ENCODE measurements at regions not wholly inside any gene's neighbourhood (a gene's known extent, or its start where the extent isn't known, plus 50 kb on each side); places are given as distances from the start of the nearest gene placed in this dataset.
A peak's percentile ranks its signal among the peaks of the same experiment; 100 is the strongest.

- H3K9me3 ChIP-seq (ENCODE audit: control insufficient read depth in 2 of 3, low read length in 3 of 3), result no peaks in the 10 kb centered on the region
- no peaks in the 10 kb centered on the region for H3K4me1 ChIP-seq (ENCODE audit: control insufficient read depth in 2 of 2, insufficient read depth in 2 of 2, low read length in 2 of 2)
- Mint-ChIP-seq H3K27ac (no peak overlapping the region), H3K4me3 (no peak overlapping the region), H3K9me3 (peaks cover 0 to 8% (median 1%) of the 10 kb centered on the region in 11 donors), H3K4me1 (no peaks in the 10 kb centered on the region), H3K27me3 (peaks cover 0 to 6% (median 3%) of the 10 kb centered on the region in 5 donors), H3K36me3 (peaks cover 0 to 3% (median 0%) of the 10 kb centered on the region in 5 donors)
- H3K27me3 ChIP-seq (ENCODE audit: control insufficient read depth in 2 of 2, insufficient read depth in 2 of 2, low read length in 2 of 2), result no peaks in the 10 kb centered on the region
- peak in 8 of 9 donors; percentile 14 to 57 (median 41) for DNase-seq
- POLR2A ChIA-PET, result interaction anchor here (1.0 kb wide), 1 partner anchor 28 kb away, joined by 3 read pairs; no protein-coding TSS in a partner anchor
- H3K27ac ChIP-seq (ENCODE audit: low read depth, low read length), result no peak overlapping the region
- peak; percentile 54 for ATAC-seq
- CTCF ChIA-PET, result interaction anchor here (0.6 to 1.8 kb wide), 11 partner anchors 17 to 1522 kb away, joined by 3 to 12 read pairs (median 3); no protein-coding TSS in a partner anchor
- H3K36me3 ChIP-seq (ENCODE audit: control insufficient read depth in 2 of 3, insufficient read depth in 3 of 3, low read length in 3 of 3), result no peaks in the 10 kb centered on the region
- intact Hi-C loops (cut with micrococcal nuclease), result loop anchor here (1.0 to 10.0 kb wide), 5 partner anchors 45 to 1497 kb away; partner anchors contain the start of gene RIPPLY3 (in 1 of the 2)
- no peak overlapping the region for H3K4me3 ChIP-seq (ENCODE audit: low read length)
Measured at GRCh38 chr21:36630485-36631206, 68.3 kb upstream of the SIM2 start.

- Histone ChIP-seq H3K4me3 (ENCODE audit: low read length) (no peak overlapping the region), H3K4me1 (ENCODE audit: control insufficient read depth in 2 of 2, insufficient read depth in 2 of 2, low read length in 2 of 2) (no peaks in the 10 kb centered on the region), H3K9me3 (ENCODE audit: control insufficient read depth in 2 of 3, low read length in 3 of 3) (peaks cover 0 to 10% (median 0%) of the 10 kb centered on the region in 3 experiments), H3K27ac (ENCODE audit: low read depth, low read length) (no peak overlapping the region), H3K27me3 (ENCODE audit: control insufficient read depth in 2 of 2, insufficient read depth in 2 of 2, low read length in 2 of 2) (no peaks in the 10 kb centered on the region), H3K36me3 (ENCODE audit: control insufficient read depth in 2 of 3, insufficient read depth in 3 of 3, low read length in 3 of 3) (no peaks in the 10 kb centered on the region)
- intact Hi-C loops (cut with micrococcal nuclease), result loop anchor here in 1 of 2 donors (10.0 kb wide), 1 partner anchor 369 kb away; the partner anchor contains the start of gene RIPPLY3
- peaks cover 3 to 18% (median 15%) of the 10 kb centered on the region in 7 donors for H3K4me1 Mint-ChIP-seq
- peaks cover 6 to 33% (median 16%) of the 10 kb centered on the region in 11 donors for H3K9me3 Mint-ChIP-seq
- POLR2A ChIA-PET, result no interaction called here
- no peak overlapping the region for H3K4me3 Mint-ChIP-seq
- peaks cover 0 to 19% (median 4%) of the 10 kb centered on the region in 5 donors for H3K36me3 Mint-ChIP-seq
- H3K27ac Mint-ChIP-seq, result no peak overlapping the region
- CTCF ChIA-PET, result no interaction called here
- DNase-seq (no peak), ATAC-seq (no peak)
- H3K27me3 Mint-ChIP-seq, result peaks cover 0 to 6% (median 4%) of the 10 kb centered on the region in 5 donors
Measured at GRCh38 chr21:36636016-36636415, 62.9 kb upstream of the SIM2 start.

GRCh38 chr21:36636439-36636838, 62.5 kb upstream of the SIM2 start:
- Histone ChIP-seq H3K4me1 (ENCODE audit: control insufficient read depth in 2 of 2, insufficient read depth in 2 of 2, low read length in 2 of 2) (no peaks in the 10 kb centered on the region), H3K27me3 (ENCODE audit: control insufficient read depth in 2 of 2, insufficient read depth in 2 of 2, low read length in 2 of 2) (no peaks in the 10 kb centered on the region), H3K9me3 (ENCODE audit: control insufficient read depth in 2 of 3, low read length in 3 of 3) (peaks cover 0 to 10% (median 0%) of the 10 kb centered on the region in 3 experiments), H3K4me3 (ENCODE audit: low read length) (no peak overlapping the region), H3K36me3 (ENCODE audit: control insufficient read depth in 2 of 3, insufficient read depth in 3 of 3, low read length in 3 of 3) (no peaks in the 10 kb centered on the region), H3K27ac (ENCODE audit: low read depth, low read length) (no peak overlapping the region)
- Mint-ChIP-seq H3K4me3 (no peak overlapping the region), H3K27me3 (peaks cover 0 to 6% (median 4%) of the 10 kb centered on the region in 5 donors), H3K9me3 (peaks cover 6 to 33% (median 16%) of the 10 kb centered on the region in 11 donors), H3K27ac (no peak overlapping the region), H3K36me3 (peaks cover 0 to 19% (median 4%) of the 10 kb centered on the region in 5 donors), H3K4me1 (peaks cover 3 to 19% (median 15%) of the 10 kb centered on the region in 7 donors)
- ATAC-seq, result no peak
- intact Hi-C loops (cut with micrococcal nuclease), result loop anchor here in 1 of 2 donors (10.0 kb wide), 1 partner anchor 368 kb away; the partner anchor contains the start of gene RIPPLY3
- ChIA-PET CTCF (no interaction called here), POLR2A (no interaction called here)
- DNase-seq, result no peak

GRCh38 chr21:36639769-36640168, 59.1 kb upstream of the SIM2 start:
- H3K4me1 Mint-ChIP-seq, result peaks cover 3 to 19% (median 15%) of the 10 kb centered on the region in 7 donors
- H3K27me3 ChIP-seq (ENCODE audit: control insufficient read depth in 2 of 2, insufficient read depth in 2 of 2, low read length in 2 of 2), result no peaks in the 10 kb centered on the region
- peak overlapping the region in 1 of 9 donors; percentile 72 for H3K27ac Mint-ChIP-seq
- DNase-seq (no peak), ATAC-seq (no peak)
- H3K4me3 ChIP-seq (ENCODE audit: low read length), result no peak overlapping the region
- no peaks in the 10 kb centered on the region for H3K36me3 ChIP-seq (ENCODE audit: control insufficient read depth in 2 of 3, insufficient read depth in 3 of 3, low read length in 3 of 3)
- ChIA-PET POLR2A (no interaction called here), CTCF (no interaction called here)
- H3K27ac ChIP-seq (ENCODE audit: low read depth, low read length), result no peak overlapping the region
- peaks cover 0 to 6% (median 4%) of the 10 kb centered on the region in 5 donors for H3K27me3 Mint-ChIP-seq
- H3K4me1 ChIP-seq (ENCODE audit: control insufficient read depth in 2 of 2, insufficient read depth in 2 of 2, low read length in 2 of 2), result no peaks in the 10 kb centered on the region
- intact Hi-C loops (cut with micrococcal nuclease), result loop anchor here in 1 of 2 donors (10.0 kb wide), 1 partner anchor 365 kb away; the partner anchor contains the start of gene RIPPLY3
- H3K4me3 Mint-ChIP-seq, result peak overlapping the region in 1 of 10 donors; percentile 0
- peaks cover 0 to 19% (median 4%) of the 10 kb centered on the region in 5 donors for H3K36me3 Mint-ChIP-seq
- peaks cover 0 to 10% (median 0%) of the 10 kb centered on the region in 3 experiments for H3K9me3 ChIP-seq (ENCODE audit: control insufficient read depth in 2 of 3, low read length in 3 of 3)
- H3K9me3 Mint-ChIP-seq, result peaks cover 6 to 28% (median 14%) of the 10 kb centered on the region in 11 donors

GRCh38 chr21:36640174-36640720, 58.7 kb upstream of the SIM2 start:
- Mint-ChIP-seq H3K36me3 (peaks cover 0 to 19% (median 4%) of the 10 kb centered on the region in 5 donors), H3K4me3 (peak overlapping the region in 1 of 10 donors; percentile 0), H3K27ac (peak overlapping the region in 1 of 9 donors; percentile 72), H3K27me3 (peaks cover 0 to 6% (median 4%) of the 10 kb centered on the region in 5 donors), H3K9me3 (peaks cover 6 to 27% (median 14%) of the 10 kb centered on the region in 11 donors), H3K4me1 (peaks cover 3 to 19% (median 15%) of the 10 kb centered on the region in 7 donors)
- Histone ChIP-seq H3K36me3 (ENCODE audit: control insufficient read depth in 2 of 3, insufficient read depth in 3 of 3, low read length in 3 of 3) (no peaks in the 10 kb centered on the region), H3K9me3 (ENCODE audit: control insufficient read depth in 2 of 3, low read length in 3 of 3) (peaks cover 0 to 10% (median 0%) of the 10 kb centered on the region in 3 experiments), H3K4me1 (ENCODE audit: control insufficient read depth in 2 of 2, insufficient read depth in 2 of 2, low read length in 2 of 2) (no peaks in the 10 kb centered on the region), H3K27ac (ENCODE audit: low read depth, low read length) (no peak overlapping the region), H3K27me3 (ENCODE audit: control insufficient read depth in 2 of 2, insufficient read depth in 2 of 2, low read length in 2 of 2) (no peaks in the 10 kb centered on the region), H3K4me3 (ENCODE audit: low read length) (no peak overlapping the region)
- DNase-seq (no peak), ATAC-seq (no peak)
- ChIA-PET CTCF (no interaction called here), POLR2A (no interaction called here)
- intact Hi-C loops (cut with micrococcal nuclease), result no loop called here

GRCh38 chr21:36640721-36641244, 58.1 kb upstream of the SIM2 start:
- H3K27ac Mint-ChIP-seq, result no peak overlapping the region
- peaks cover 0 to 19% (median 4%) of the 10 kb centered on the region in 5 donors for H3K36me3 Mint-ChIP-seq
- Histone ChIP-seq H3K9me3 (ENCODE audit: control insufficient read depth in 2 of 3, low read length in 3 of 3) (peaks cover 0 to 10% (median 0%) of the 10 kb centered on the region in 3 experiments), H3K4me3 (ENCODE audit: low read length) (no peak overlapping the region), H3K4me1 (ENCODE audit: control insufficient read depth in 2 of 2, insufficient read depth in 2 of 2, low read length in 2 of 2) (no peaks in the 10 kb centered on the region), H3K27me3 (ENCODE audit: control insufficient read depth in 2 of 2, insufficient read depth in 2 of 2, low read length in 2 of 2) (no peaks in the 10 kb centered on the region), H3K36me3 (ENCODE audit: control insufficient read depth in 2 of 3, insufficient read depth in 3 of 3, low read length in 3 of 3) (no peaks in the 10 kb centered on the region), H3K27ac (ENCODE audit: low read depth, low read length) (no peak overlapping the region)
- ATAC-seq (no peak), DNase-seq (no peak)
- CTCF ChIA-PET, result no interaction called here
- H3K9me3 Mint-ChIP-seq, result peaks cover 6 to 23% (median 13%) of the 10 kb centered on the region in 11 donors
- H3K27me3 Mint-ChIP-seq, result peaks cover 0 to 6% (median 4%) of the 10 kb centered on the region in 5 donors
- no peak overlapping the region for H3K4me3 Mint-ChIP-seq
- intact Hi-C loops (cut with micrococcal nuclease), result no loop called here
- peaks cover 3 to 19% (median 15%) of the 10 kb centered on the region in 7 donors for H3K4me1 Mint-ChIP-seq
- POLR2A ChIA-PET, result no interaction called here

Measured in naive thymus-derived CD4-positive, alpha-beta T cell (primary cell).